RWPE1 (cell line): ENCODE measurements at regions not wholly inside any gene's neighbourhood (a gene's known extent, or its start where the extent isn't known, plus 50 kb on each side); places are given as distances from the start of the nearest gene placed in this dataset.
A peak's percentile ranks its signal among the peaks of the same experiment; 100 is the strongest.

ENCODE experiments used
- CTCF ChIA-PET: fragments of 350-600 bp; sonication (Branson Sonifier 250); formaldehyde crosslinking; extraction: SDS; loops from one replicate; lab custom pipeline; 2021; lab: Yijun Ruan, JAX
- POLR2A ChIA-PET: fragments of 400-600 bp; formaldehyde crosslinking; extraction: SDS; loops from one replicate; lab custom pipeline; 2020; ENCODE audit warnings: antibody characterized with exemption; ENCODE audit not compliant: low non-redundant PET; lab: Yijun Ruan, JAX
- DNase-seq: peaks from one replicate; pipeline ENCODE4 v3.0.0; 2012; ENCODE audit warnings: low spot score
- H3K27ac ChIP-seq: fragments of 450-650 bp; 2 replicates; pipeline ENCODE4 v1.5.1; 2017
- TF ChIP-seq, protein P1 (sequence below): fragments of 450-650 bp; conservative IDR thresholded peaks from 2 replicates; pipeline ENCODE4 v1.5.1; 2017; ENCODE audit warnings: low read depth, mild to moderate bottlenecking

DNA sequence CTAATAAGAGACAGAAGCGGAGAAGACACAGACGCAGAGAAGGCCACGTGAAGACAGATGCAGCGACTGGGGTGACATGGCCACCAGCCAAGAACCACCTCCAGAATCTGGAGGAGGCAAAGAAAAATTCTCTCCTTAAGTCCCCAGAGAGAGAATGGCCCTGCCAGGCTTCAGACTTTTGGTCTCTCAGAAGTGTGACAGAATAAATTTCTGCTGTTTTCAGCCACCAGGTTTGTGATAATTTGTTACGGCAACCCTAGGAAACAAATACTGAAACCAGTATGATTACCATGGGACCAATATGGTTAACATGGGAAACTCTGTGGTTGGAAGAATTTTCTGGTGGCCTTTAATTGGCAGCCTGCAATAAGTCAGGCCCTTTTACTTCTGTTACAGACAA, 63.9 kb upstream of the DOCK9 start:
- no peak overlapping the region for H3K27ac ChIP-seq
- TF ChIP-seq, protein P1, sequence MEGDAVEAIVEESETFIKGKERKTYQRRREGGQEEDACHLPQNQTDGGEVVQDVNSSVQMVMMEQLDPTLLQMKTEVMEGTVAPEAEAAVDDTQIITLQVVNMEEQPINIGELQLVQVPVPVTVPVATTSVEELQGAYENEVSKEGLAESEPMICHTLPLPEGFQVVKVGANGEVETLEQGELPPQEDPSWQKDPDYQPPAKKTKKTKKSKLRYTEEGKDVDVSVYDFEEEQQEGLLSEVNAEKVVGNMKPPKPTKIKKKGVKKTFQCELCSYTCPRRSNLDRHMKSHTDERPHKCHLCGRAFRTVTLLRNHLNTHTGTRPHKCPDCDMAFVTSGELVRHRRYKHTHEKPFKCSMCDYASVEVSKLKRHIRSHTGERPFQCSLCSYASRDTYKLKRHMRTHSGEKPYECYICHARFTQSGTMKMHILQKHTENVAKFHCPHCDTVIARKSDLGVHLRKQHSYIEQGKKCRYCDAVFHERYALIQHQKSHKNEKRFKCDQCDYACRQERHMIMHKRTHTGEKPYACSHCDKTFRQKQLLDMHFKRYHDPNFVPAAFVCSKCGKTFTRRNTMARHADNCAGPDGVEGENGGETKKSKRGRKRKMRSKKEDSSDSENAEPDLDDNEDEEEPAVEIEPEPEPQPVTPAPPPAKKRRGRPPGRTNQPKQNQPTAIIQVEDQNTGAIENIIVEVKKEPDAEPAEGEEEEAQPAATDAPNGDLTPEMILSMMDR = no peak
- DNase-seq = no peak
- ChIA-PET CTCF (no interaction called here), POLR2A (no interaction called here)

DNA sequence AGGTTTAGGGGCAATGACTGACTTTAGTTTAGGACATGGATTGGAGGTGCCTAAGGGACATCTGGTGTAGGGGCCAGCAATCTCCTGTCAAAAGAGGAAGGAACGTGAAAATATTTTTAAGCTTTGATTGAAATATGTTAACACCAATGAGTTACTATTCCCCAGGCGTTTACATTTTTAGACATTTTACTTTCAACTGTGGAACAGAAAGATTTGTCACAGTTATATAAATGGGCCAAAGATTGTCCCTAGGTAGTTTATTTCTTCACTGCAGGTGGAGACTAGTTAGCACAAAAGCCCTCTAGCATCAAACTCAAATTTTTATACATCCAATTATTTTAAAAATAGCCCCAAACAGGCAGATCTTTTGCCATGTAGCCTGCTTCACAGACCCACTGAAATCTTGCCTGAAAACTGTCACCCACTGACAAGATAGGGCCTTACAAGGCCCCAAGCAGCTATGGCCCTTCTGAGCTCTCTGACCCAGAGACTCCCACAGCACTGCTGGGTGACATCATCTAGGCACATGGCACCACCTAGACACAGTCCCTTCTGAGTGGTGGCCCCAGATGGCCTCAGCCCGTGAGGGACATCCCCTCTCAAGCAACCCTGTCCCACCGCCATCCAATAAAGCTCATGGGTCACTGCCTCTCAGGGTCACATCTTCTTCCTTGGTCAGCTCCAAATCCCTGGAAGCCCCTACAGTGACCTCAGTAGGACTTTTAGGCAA, 64.8 kb upstream of the DOCK9 start:
- ChIA-PET CTCF (interaction anchor here (0.6 to 1.0 kb wide), 2 partner anchors 52 to 134 kb away, joined by 3 to 5 read pairs; no protein-coding TSS in a partner anchor), POLR2A (no interaction called here)
- no peak overlapping the region for H3K27ac ChIP-seq
- no peak for DNase-seq
- TF ChIP-seq, protein P1 = no peak

DNA sequence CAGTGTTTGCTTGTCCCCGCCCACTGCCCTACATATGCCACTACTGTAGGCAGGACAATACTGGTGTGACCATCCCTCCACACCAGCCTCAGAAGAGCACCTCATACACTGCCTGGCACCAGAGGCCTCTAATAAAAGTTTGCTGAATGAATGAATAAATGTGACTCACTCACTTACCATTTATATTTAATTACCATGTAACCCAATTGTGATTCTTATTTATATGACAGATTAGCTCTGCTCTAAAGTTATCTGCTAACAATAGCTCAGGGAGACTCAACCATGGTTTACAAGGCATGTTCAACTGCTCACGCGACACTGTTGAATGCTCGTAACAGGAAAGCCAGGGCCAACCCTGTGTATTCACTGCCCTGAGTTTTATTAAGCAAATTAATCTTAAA, 66.0 kb upstream of the DOCK9 start:
- no peak for DNase-seq
- no peak overlapping the region for H3K27ac ChIP-seq
- POLR2A ChIA-PET = no interaction called here
- CTCF ChIA-PET = no interaction called here
- TF ChIP-seq, protein P1 = no peak

DNA sequence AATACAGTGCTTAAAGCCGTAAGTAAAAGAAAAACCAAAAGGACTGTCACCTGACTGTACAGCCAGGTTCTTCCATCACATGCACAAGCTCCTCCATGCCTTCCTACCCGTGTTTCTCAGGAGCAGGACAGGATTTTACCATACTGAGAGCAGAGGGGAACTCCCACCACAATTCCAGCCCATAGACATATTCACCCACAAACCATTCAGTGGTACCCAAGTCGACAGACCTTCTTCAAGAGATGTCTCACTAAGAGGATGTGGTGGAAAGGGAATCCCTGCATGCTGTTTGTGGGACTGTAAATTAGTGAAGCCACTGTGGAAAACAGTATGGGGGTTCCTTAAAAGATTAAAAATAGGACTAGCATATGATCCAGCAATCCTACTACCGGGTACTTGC, 66.9 kb upstream of the DOCK9 start:
- H3K27ac ChIP-seq = no peak overlapping the region
- ChIA-PET CTCF (no interaction called here), POLR2A (interaction anchor here (0.6 kb wide), 1 partner anchor 42 kb away, joined by 3 read pairs; no protein-coding TSS in a partner anchor)
- no peak for DNase-seq
- TF ChIP-seq, protein P1 = no peak

DNA sequence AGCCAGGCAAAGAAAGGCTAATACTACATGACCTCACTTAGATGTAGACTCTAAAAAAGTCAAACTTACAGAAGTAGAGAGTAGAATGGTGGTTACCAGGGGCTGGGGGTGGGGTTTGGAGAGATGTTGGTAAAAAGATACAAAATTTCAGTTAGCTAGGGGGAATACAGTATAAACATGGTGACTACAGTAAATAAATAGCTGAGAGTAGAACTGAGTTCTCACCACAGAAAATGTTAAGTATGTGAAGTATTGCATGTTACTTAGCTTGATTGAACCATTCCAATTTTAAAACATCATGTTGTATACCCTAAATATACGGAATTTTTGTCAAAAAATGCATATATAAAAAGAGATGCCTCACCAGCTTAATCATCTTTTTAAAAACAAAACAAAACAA, 67.5 kb upstream of the DOCK9 start:
- TF ChIP-seq, protein P1 = no peak
- H3K27ac ChIP-seq = peak overlapping the region; percentile 88
- ChIA-PET CTCF (interaction anchor here (0.6 to 2.6 kb wide), 2 partner anchors 205 to 375 kb away, joined by 4 to 7 read pairs; no protein-coding TSS in a partner anchor), POLR2A (interaction anchor here (0.6 kb wide), 1 partner anchor 42 kb away, joined by 3 read pairs; no protein-coding TSS in a partner anchor)
- no peak for DNase-seq

DNA sequence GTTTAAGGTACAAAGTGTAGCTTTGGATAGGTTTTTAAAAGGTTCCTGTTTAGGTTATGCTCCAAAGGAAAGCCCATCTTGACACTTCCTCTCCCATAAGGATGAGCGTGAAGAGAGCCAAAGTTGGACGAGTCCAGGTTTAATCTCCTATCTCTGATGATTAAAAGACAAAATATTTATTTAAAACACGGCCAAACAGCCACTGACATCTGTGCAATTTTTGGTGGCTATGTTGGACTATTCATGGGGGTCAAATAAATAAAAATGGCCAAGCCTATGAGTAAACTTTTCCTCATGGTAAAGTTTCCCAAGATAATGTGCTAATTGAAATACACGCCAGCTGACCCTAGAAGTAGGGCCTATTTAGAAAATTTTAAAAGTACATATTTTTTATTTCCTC, 69.0 kb upstream of the DOCK9 start:
- POLR2A ChIA-PET = no interaction called here
- DNase-seq = no peak
- CTCF ChIA-PET = interaction anchor here (2.6 kb wide), 1 partner anchor 207 kb away, joined by 7 read pairs; no protein-coding TSS in a partner anchor
- peak overlapping the region; percentile 88; the same call in 1 of the 2 replicates for H3K27ac ChIP-seq
- TF ChIP-seq, protein P1 = no peak
